Glutamatergic neuron (in vitro differentiated cells): ENCODE measurements at regions not wholly inside any gene's neighbourhood (a gene's known extent, or its start where the extent isn't known, plus 50 kb on each side); places are given as distances from the start of the nearest gene placed in this dataset.
A peak's percentile ranks its signal among the peaks of the same experiment; 100 is the strongest.
"Not testable (repeated sequence)": the region's sequence is repeated elsewhere in the genome, so short reads cannot be mapped to it uniquely, and the experiment has no call there.

Experiments used
- DNase-seq: peaks from one replicate; pipeline ENCODE4 v3.0.0; 2022
- H3K27ac Mint-ChIP-seq: one replicate; pipeline ENCODE4 v1.8.0; 2020; ENCODE audit warnings: mild to moderate bottlenecking, mixed read lengths, inconsistent platforms; ENCODE audit not compliant: unreplicated experiment
- H3K27me3 Mint-ChIP-seq: one replicate; pipeline ENCODE4 v1.8.0; 2020; ENCODE audit warnings: mild to moderate bottlenecking, moderate library complexity, mixed read lengths, inconsistent platforms; ENCODE audit not compliant: unreplicated experiment
- H3K36me3 Mint-ChIP-seq: one replicate; pipeline ENCODE4 v1.8.0; 2020; ENCODE audit warnings: mild to moderate bottlenecking, mixed read lengths, inconsistent platforms; ENCODE audit not compliant: unreplicated experiment
- H3K4me1 Mint-ChIP-seq: one replicate; pipeline ENCODE4 v1.8.0; 2020; ENCODE audit warnings: mild to moderate bottlenecking, low read depth, mixed read lengths, inconsistent platforms; ENCODE audit not compliant: unreplicated experiment
- H3K4me3 Mint-ChIP-seq: one replicate; pipeline ENCODE4 v1.8.0; 2020; ENCODE audit warnings: mild to moderate bottlenecking, mixed read lengths, inconsistent platforms; ENCODE audit not compliant: unreplicated experiment
- H3K9me3 Mint-ChIP-seq: one replicate; pipeline ENCODE4 v1.8.0; 2020; ENCODE audit warnings: mild to moderate bottlenecking, moderate library complexity, mixed read lengths, inconsistent platforms; ENCODE audit not compliant: unreplicated experiment
- CTCF ChIP-seq: fragments of 200-600 bp; sonication (generic); IDR thresholded peaks from one replicate; pipeline ENCODE4 v1.5.0; 2021; ENCODE audit not compliant: partially characterized antibody, unreplicated experiment

- no peak for DNase-seq
- Mint-ChIP-seq H3K9me3 (peaks cover 7% of the 10 kb centered on the region), H3K36me3 (peaks cover 11% of the 10 kb centered on the region), H3K27ac (no peak overlapping the region), H3K4me3 (no peak overlapping the region), H3K4me1 (no peaks in the 10 kb centered on the region), H3K27me3 (no peaks in the 10 kb centered on the region)
- no peak for TF ChIP-seq CTCF
These were observed 102.2 kb downstream of the ZNF92 start for GRCh38 chr7:65475734-65476319.

- DNase-seq = peak; percentile 62
- peak; percentile 45 for TF ChIP-seq CTCF
- Mint-ChIP-seq H3K4me3 (no peak overlapping the region), H3K9me3 (peaks cover 9% of the 10 kb centered on the region), H3K4me1 (no peaks in the 10 kb centered on the region), H3K36me3 (peaks cover 11% of the 10 kb centered on the region), H3K27ac (no peak overlapping the region), H3K27me3 (no peaks in the 10 kb centered on the region)
These were observed 103.7 kb downstream of the ZNF92 start for GRCh38 chr7:65477326-65477725.

- peaks cover 12% of the 10 kb centered on the region for H3K36me3 Mint-ChIP-seq
- H3K27ac Mint-ChIP-seq = no peak overlapping the region
- H3K4me1 Mint-ChIP-seq = no peaks in the 10 kb centered on the region
- DNase-seq = no peak
- H3K4me3 Mint-ChIP-seq = no peak overlapping the region
- peaks cover 4% of the 10 kb centered on the region for H3K27me3 Mint-ChIP-seq
- TF ChIP-seq CTCF = no peak
- peaks cover 11% of the 10 kb centered on the region for H3K9me3 Mint-ChIP-seq
These were observed 115.7 kb downstream of the ZNF92 start for GRCh38 chr7:65489260-65489767.

- H3K4me3 Mint-ChIP-seq, H3K9me3 Mint-ChIP-seq, H3K4me1 Mint-ChIP-seq, H3K27ac Mint-ChIP-seq, H3K27me3 Mint-ChIP-seq, H3K36me3 Mint-ChIP-seq, DNase-seq: not testable (repeated sequence)
These were observed 123.0 kb downstream of the ZNF92 start for GRCh38 chr7:65496697-65497096.

- Mint-ChIP-seq H3K9me3 (no peaks in the 10 kb centered on the region), H3K4me3 (no peak overlapping the region), H3K4me1 (no peaks in the 10 kb centered on the region), H3K27ac (no peak overlapping the region), H3K36me3 (no peaks in the 10 kb centered on the region), H3K27me3 (no peaks in the 10 kb centered on the region)
- TF ChIP-seq CTCF = no peak
- no peak for DNase-seq
These were observed 129.9 kb downstream of the ZNF92 start for GRCh38 chr7:65503434-65504152.

GRCh38 chr7:65504504-65505319 is 131.1 kb downstream of the ZNF92 start:
- H3K27ac Mint-ChIP-seq, H3K9me3 Mint-ChIP-seq, H3K27me3 Mint-ChIP-seq, H3K4me3 Mint-ChIP-seq, H3K4me1 Mint-ChIP-seq, H3K36me3 Mint-ChIP-seq, DNase-seq: not testable (repeated sequence)

GRCh38 chr7:65505320-65505633 is 131.6 kb downstream of the ZNF92 start:
- not testable (repeated sequence) for H3K27me3 Mint-ChIP-seq, H3K4me1 Mint-ChIP-seq, DNase-seq, H3K27ac Mint-ChIP-seq, H3K36me3 Mint-ChIP-seq, H3K4me3 Mint-ChIP-seq, H3K9me3 Mint-ChIP-seq
